SK-N-MC (cell line): ENCODE measurements at regions not wholly inside any gene's neighbourhood (a gene's known extent, or its start where the extent isn't known, plus 50 kb on each side); places are given as distances from the start of the nearest gene placed in this dataset.

Experiments
- DNase-seq: peaks from one replicate; pipeline ENCODE4 v3.0.0-alpha.2; 2011; ENCODE audit warnings: low read depth, low spot score
- H3K27ac ChIP-seq: fragments of 200-600 bp; sonication (generic); 2 replicates; pipeline ENCODE4 v1.5.1; 2016; ENCODE audit warnings: mixed run types
- H3K36me3 ChIP-seq: fragments of 200-600 bp; sonication (generic); 2 replicates; pipeline ENCODE4 v1.6.1; 2017; ENCODE audit warnings: antibody characterized with exemption, low read length, mixed read lengths; ENCODE audit not compliant: insufficient read depth
- H3K4me3 ChIP-seq: fragments of 200-600 bp; sonication (generic); 2 replicates; pipeline ENCODE4 v1.5.1; 2016
- H3K9ac ChIP-seq: fragments of 200-600 bp; sonication (generic); 2 replicates; pipeline ENCODE4 v1.8.0; 2017; ENCODE audit warnings: mixed run types, mixed read lengths; ENCODE audit not compliant: insufficient read length
- H3K9me3 ChIP-seq: fragments of 200-600 bp; sonication (generic); 2 replicates; pipeline ENCODE4 v1.6.1; 2017; ENCODE audit warnings: low read depth, mild to moderate bottlenecking, antibody characterized with exemption, low read length, moderate library complexity, mixed read lengths
- EZH2 ChIP-seq: fragments of 200-600 bp; sonication (generic); IDR thresholded peaks from one replicate; pipeline ENCODE4 v1.6.1; 2017; ENCODE audit warnings: antibody characterized with exemption
- FOXP2 ChIP-seq: optimal IDR thresholded peaks from 2 replicates; pipeline ENCODE3; 2011; ENCODE audit warnings: mild to moderate bottlenecking, moderate library complexity; ENCODE audit not compliant: insufficient read depth; ENCODE audit errors: extremely low read length, control extremely low read depth
- POLR2AphosphoS5 ChIP-seq: IDR thresholded peaks from 2 replicates; pipeline ENCODE4 v1.6.1; 2012; ENCODE audit warnings: mild to moderate bottlenecking, low read depth, low read length, borderline replicate concordance

GRCh38 chr6:74857157-74857556 lies 348.7 kb downstream of the COL12A1 start:
- TF ChIP-seq POLR2AphosphoS5 = no peak
- no peaks in the 10 kb centered on the region for H3K36me3 ChIP-seq
- H3K9ac ChIP-seq = no peak overlapping the region
- no peaks in the 10 kb centered on the region for H3K9me3 ChIP-seq
- no peak overlapping the region for H3K4me3 ChIP-seq
- no peak overlapping the region for H3K27ac ChIP-seq
- DNase-seq = no peak

DNA sequence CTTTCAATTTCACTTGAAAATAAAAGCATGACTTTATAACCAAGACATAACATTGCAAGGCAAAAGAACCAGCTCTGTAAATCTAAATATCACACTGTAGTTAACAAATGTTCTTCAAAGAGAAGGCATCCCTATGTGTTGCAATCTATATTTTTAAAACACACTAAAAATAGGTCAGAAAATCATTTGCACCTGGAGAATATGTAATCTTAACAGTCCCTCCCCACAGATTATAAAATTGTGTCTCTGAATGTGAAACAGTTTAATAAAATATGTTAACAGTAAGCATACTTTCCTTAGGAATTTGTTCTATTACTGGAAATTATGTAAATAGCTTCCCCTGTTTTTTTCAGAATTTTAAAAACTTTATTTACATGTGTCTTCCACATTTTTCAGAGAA lies 351.9 kb downstream of the COL12A1 start:
- no peak for DNase-seq
- H3K4me3 ChIP-seq = no peak overlapping the region
- no peak for TF ChIP-seq FOXP2
- no peak for TF ChIP-seq POLR2AphosphoS5
- TF ChIP-seq EZH2 = no peak

DNA sequence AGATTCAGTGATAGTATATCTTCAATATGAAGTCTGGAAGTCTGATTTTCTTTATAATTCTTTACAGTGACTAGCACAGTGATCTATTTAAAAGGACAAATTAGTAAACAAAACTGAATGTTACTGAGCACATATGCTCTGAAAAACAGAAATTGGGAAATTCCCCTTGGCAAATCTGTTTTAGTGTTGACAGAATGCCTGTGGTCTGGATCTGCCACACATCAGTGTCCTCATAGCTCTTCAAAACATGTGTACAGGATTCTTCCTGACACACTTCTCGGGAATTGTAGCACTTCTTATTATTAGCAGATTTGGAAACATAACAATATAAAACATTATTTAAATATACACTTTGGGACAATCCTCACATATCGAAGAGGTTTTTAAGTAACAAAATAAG lies 354.3 kb downstream of the COL12A1 start:
- TF ChIP-seq FOXP2 (no peak), POLR2AphosphoS5 (no peak), EZH2 (no peak)
- no peak for DNase-seq
- Histone ChIP-seq H3K4me3 (no peak overlapping the region), H3K27ac (no peak overlapping the region), H3K9me3 (no peaks in the 10 kb centered on the region), H3K9ac (no peak overlapping the region), H3K36me3 (no peaks in the 10 kb centered on the region)

More for the DNA sequence above, 351.9 kb downstream of the COL12A1 start:
- H3K9me3 ChIP-seq = no peaks in the 10 kb centered on the region
- H3K36me3 ChIP-seq = no peaks in the 10 kb centered on the region
- no peak overlapping the region for H3K9ac ChIP-seq
- no peak overlapping the region for H3K27ac ChIP-seq

GRCh38 chr6:74840953-74841352 lies 364.9 kb downstream of the COL12A1 start:
- no peak overlapping the region for H3K27ac ChIP-seq
- H3K9me3 ChIP-seq = no peaks in the 10 kb centered on the region
- H3K9ac ChIP-seq = no peak overlapping the region
- H3K4me3 ChIP-seq = no peak overlapping the region
- no peak for DNase-seq
- no peak for TF ChIP-seq FOXP2
- no peak for TF ChIP-seq POLR2AphosphoS5
- TF ChIP-seq EZH2 = no peak
- no peaks in the 10 kb centered on the region for H3K36me3 ChIP-seq

DNA sequence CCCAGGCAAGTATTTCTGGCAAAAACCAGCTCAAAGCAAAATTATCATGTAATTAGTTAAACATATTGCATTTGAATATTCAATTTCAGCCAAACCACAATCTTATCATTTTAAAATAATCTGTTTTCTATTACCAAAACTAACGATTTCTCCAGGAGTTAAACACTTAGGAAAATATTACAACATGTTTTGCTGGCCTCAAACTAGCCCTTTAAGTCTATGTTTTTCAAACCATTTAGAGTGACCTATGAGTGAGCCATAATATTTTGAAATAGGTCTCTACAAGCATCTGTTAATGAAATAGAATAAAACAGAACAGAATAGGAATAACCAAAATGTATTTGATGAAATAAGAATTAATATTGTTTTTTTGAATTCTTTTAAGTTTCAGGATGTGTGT lies 370.9 kb downstream of the COL12A1 start:
- Histone ChIP-seq H3K4me3 (no peak overlapping the region), H3K36me3 (no peaks in the 10 kb centered on the region), H3K9ac (no peak overlapping the region), H3K9me3 (no peaks in the 10 kb centered on the region), H3K27ac (no peak overlapping the region)
- no peak for DNase-seq
- TF ChIP-seq POLR2AphosphoS5 (no peak), FOXP2 (no peak), EZH2 (no peak)

DNA sequence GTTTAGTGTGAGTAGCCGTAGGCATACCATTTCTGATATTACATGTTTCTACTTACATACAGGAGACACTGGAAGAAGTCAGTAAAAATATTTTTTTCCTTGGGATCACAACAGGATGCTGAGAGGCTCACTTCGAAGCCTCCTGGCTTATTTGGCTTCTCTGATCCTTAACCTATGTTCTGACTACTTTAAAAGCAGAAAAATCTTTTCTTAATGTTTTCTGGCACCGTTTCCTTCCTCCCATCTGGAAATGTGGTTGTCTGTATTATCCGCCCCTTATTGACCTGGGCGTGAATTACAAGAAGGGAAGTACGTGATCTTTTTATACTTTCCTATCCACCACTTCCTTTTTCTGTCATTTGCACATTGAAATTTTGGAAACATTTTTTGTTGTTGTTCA lies 379.6 kb downstream of the COL12A1 start:
- H3K36me3 ChIP-seq = no peaks in the 10 kb centered on the region

GRCh38 chr6:74814440-74814839 lies 391.4 kb downstream of the COL12A1 start:
- no peaks in the 10 kb centered on the region for H3K36me3 ChIP-seq
- no peak overlapping the region for H3K27ac ChIP-seq
- H3K9me3 ChIP-seq = no peaks in the 10 kb centered on the region
- no peak for TF ChIP-seq EZH2
- TF ChIP-seq FOXP2 = no peak
- no peak for TF ChIP-seq POLR2AphosphoS5
- no peak overlapping the region for H3K9ac ChIP-seq
- DNase-seq = no peak
- H3K4me3 ChIP-seq = no peak overlapping the region

More for the DNA sequence above, 379.6 kb downstream of the COL12A1 start:
- H3K27ac ChIP-seq = no peak overlapping the region
- H3K4me3 ChIP-seq = no peak overlapping the region
- DNase-seq = no peak
- TF ChIP-seq FOXP2 (no peak), EZH2 (no peak), POLR2AphosphoS5 (no peak)
- H3K9ac ChIP-seq = no peak overlapping the region
- no peaks in the 10 kb centered on the region for H3K9me3 ChIP-seq

GRCh38 chr6:74807674-74808073 lies 398.2 kb downstream of the COL12A1 start:
- TF ChIP-seq FOXP2 (no peak), EZH2 (no peak), POLR2AphosphoS5 (no peak)
- no peak overlapping the region for H3K27ac ChIP-seq
- DNase-seq = no peak
- no peaks in the 10 kb centered on the region for H3K9me3 ChIP-seq
- no peak overlapping the region for H3K4me3 ChIP-seq
- no peak overlapping the region for H3K9ac ChIP-seq
- H3K36me3 ChIP-seq = no peaks in the 10 kb centered on the region

DNA sequence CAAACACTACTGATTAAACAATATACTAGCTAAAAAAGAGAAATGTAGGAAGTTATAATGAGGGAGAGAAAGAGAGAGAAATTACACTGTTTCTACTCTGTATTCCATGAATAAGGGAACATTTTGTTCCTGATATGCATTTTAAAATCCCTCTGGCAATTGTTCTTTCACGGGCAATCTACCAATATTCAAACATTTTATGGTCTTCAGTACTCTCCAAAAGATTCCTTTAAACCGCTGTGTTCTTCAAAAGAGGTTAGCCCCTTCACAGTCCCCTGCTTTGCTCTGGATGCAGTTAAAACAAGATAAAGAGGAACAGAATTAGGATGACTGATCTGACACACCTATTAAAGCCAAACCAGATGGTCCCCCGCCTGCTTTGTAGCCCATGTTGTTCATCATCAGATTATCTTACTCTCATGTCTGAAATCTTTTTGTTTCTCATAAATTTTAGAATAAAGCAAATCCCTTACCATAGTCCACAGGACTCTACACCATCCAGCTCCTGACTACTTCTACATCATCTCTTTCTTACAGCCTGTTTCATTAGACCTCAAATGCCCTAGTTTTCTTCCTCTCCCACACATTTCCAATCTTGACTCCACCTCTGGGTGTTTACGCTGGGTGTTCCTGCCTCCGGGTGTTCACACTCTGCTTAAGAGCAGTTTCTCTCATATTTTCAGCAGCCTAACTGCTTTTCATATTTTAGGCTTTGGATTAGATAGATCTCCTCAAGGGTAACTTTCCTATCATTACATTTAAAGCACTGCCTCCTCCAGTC lies 399.7 kb downstream of the COL12A1 start:
- Histone ChIP-seq H3K9ac (no peak overlapping the region), H3K9me3 (no peaks in the 10 kb centered on the region), H3K36me3 (no peaks in the 10 kb centered on the region), H3K27ac (no peak overlapping the region), H3K4me3 (no peak overlapping the region)
- DNase-seq = no peak
- TF ChIP-seq FOXP2 (no peak), POLR2AphosphoS5 (no peak)
